ENCODE measurements at regions not wholly inside any gene's neighbourhood (a gene's known extent, or its start where the extent isn't known, plus 50 kb on each side); places are given as distances from the start of the nearest gene placed in this dataset.

GRCh38 chr2:133788386-133788785 lies 220.1 kb upstream of the NCKAP5 start:
- TF ChIP-seq EP300 (IDR thresholded peaks at IDR 0.05) = no peak
- TF ChIP-seq CTCF (IDR thresholded peaks at IDR 0.05) = no peak
